KMS-11 (cell line): ENCODE measurements at regions not wholly inside any gene's neighbourhood (a gene's known extent, or its start where the extent isn't known, plus 50 kb on each side); places are given as distances from the start of the nearest gene placed in this dataset.

Experiments
- H2AFZ ChIP-seq: fragments of 200-600 bp; sonication (generic); 2 replicates; pipeline ENCODE4 v1.6.1; 2016; ENCODE audit warnings: antibody characterized with exemption, mixed run types, low read depth
- H3K27ac ChIP-seq: fragments of 200-600 bp; sonication (generic); 2 replicates; pipeline ENCODE4 v1.6.1; 2016; ENCODE audit warnings: mild to moderate bottlenecking, mixed run types
- H3K27me3 ChIP-seq: fragments of 200-600 bp; sonication (generic); 2 replicates; pipeline ENCODE4 v1.6.1; 2017; ENCODE audit warnings: mild to moderate bottlenecking, low read depth, mixed run types, moderate library complexity; ENCODE audit not compliant: insufficient read depth
- H3K36me3 ChIP-seq: fragments of 200-600 bp; sonication (generic); 2 replicates; pipeline ENCODE4 v1.6.1; 2017; ENCODE audit warnings: mild to moderate bottlenecking, mixed run types; ENCODE audit not compliant: insufficient read depth
- H3K4me1 ChIP-seq: fragments of 200-600 bp; sonication (generic); 2 replicates; pipeline ENCODE4 v1.6.1; 2016; ENCODE audit warnings: mild to moderate bottlenecking, low read depth, mixed run types; ENCODE audit not compliant: poor library complexity, severe bottlenecking
- H3K4me2 ChIP-seq: fragments of 200-600 bp; sonication (generic); 2 replicates; pipeline ENCODE4 v1.7.0; 2016; ENCODE audit warnings: mild to moderate bottlenecking, mixed run types
- H3K4me3 ChIP-seq: fragments of 200-600 bp; sonication (generic); IDR thresholded peaks from 2 replicates; pipeline ENCODE4 v1.6.1; 2017; ENCODE audit warnings: low read depth, low read length, mixed read lengths; ENCODE audit not compliant: insufficient read depth
- H3K79me2 ChIP-seq: fragments of 200-600 bp; sonication (generic); 2 replicates; pipeline ENCODE4 v1.6.1; 2016; ENCODE audit warnings: low read depth, mixed run types; ENCODE audit not compliant: insufficient read depth
- H3K9ac ChIP-seq: fragments of 200-600 bp; sonication (generic); 2 replicates; pipeline ENCODE4 v1.6.1; 2016; ENCODE audit warnings: mild to moderate bottlenecking, mixed run types
- H4K20me1 ChIP-seq: fragments of 200-600 bp; sonication (generic); 2 replicates; pipeline ENCODE4 v1.6.1; 2016; ENCODE audit warnings: mild to moderate bottlenecking, mixed run types; ENCODE audit not compliant: insufficient read depth
- CTCF ChIP-seq: fragments of 200-600 bp; sonication (generic); conservative IDR thresholded peaks from 2 replicates; pipeline ENCODE4 v1.6.1; 2017; ENCODE audit warnings: low read depth, mild to moderate bottlenecking, antibody characterized with exemption, low read length, moderate library complexity, mixed read lengths

GRCh38 chr1:104979651-104980050 is 1230.0 kb downstream of the AMY1C start:
- no peak for TF ChIP-seq CTCF
- H3K27ac ChIP-seq, result no peak overlapping the region
- H2AFZ ChIP-seq, result no peak overlapping the region
- H3K27me3 ChIP-seq, result no peaks in the 10 kb centered on the region
- no peak overlapping the region for H3K9ac ChIP-seq
- peaks cover 6% of the 10 kb centered on the region for H3K4me1 ChIP-seq
- H3K4me2 ChIP-seq, result no peak overlapping the region
- no peaks in the 10 kb centered on the region for H3K36me3 ChIP-seq
- H3K4me3 ChIP-seq, result no peak overlapping the region
- H3K79me2 ChIP-seq, result no peaks in the 10 kb centered on the region
- H4K20me1 ChIP-seq, result no peaks in the 10 kb centered on the region

GRCh38 chr1:104987210-104987609 is 1237.5 kb downstream of the AMY1C start:
- peak overlapping the region; percentile 92 for H3K27ac ChIP-seq
- H2AFZ ChIP-seq, result peak overlapping the region; percentile 66; the same call in 1 of the 2 replicates
- H3K9ac ChIP-seq, result peak overlapping the region; percentile 42; the same call in 1 of the 2 replicates
- H3K36me3 ChIP-seq, result no peaks in the 10 kb centered on the region
- H3K4me2 ChIP-seq, result peak overlapping the region; percentile 86
- no peak overlapping the region for H3K4me3 ChIP-seq
- H4K20me1 ChIP-seq, result no peaks in the 10 kb centered on the region
- H3K79me2 ChIP-seq, result no peaks in the 10 kb centered on the region
- TF ChIP-seq CTCF, result no peak
- H3K27me3 ChIP-seq, result no peaks in the 10 kb centered on the region
- peaks cover 43% of the 10 kb centered on the region for H3K4me1 ChIP-seq

GRCh38 chr1:104989012-104989411 is 1239.3 kb downstream of the AMY1C start:
- H3K27ac ChIP-seq, result no peak overlapping the region

DNA sequence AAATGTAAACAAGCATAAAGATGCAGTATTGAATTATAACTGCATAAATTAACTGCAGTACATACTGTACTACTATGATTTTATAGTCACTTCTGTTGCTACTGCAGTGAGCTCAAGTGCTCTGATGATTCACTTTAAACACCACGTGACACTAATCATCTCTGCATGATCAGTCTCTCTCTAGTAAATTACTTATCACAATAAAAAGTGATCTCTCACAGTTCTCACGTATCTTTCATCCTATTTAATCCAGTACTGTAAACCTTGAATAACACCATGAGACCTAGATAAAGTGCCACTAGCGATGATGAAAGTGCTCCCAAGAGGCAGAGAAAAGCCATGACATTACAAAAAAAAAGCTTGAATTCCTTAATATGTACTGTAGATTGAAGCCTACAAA is 1242.0 kb downstream of the AMY1C start:
- peaks cover 39% of the 10 kb centered on the region for H3K4me1 ChIP-seq
- TF ChIP-seq CTCF, result no peak
- no peak overlapping the region for H3K4me2 ChIP-seq
- H4K20me1 ChIP-seq, result no peaks in the 10 kb centered on the region
- no peak overlapping the region for H3K9ac ChIP-seq
- no peaks in the 10 kb centered on the region for H3K79me2 ChIP-seq
- no peak overlapping the region for H3K4me3 ChIP-seq
- H3K27ac ChIP-seq, result no peak overlapping the region
- H2AFZ ChIP-seq, result no peak overlapping the region
- no peaks in the 10 kb centered on the region for H3K36me3 ChIP-seq
- H3K27me3 ChIP-seq, result no peaks in the 10 kb centered on the region

More at GRCh38 chr1:104989012-104989411, 1239.3 kb downstream of the AMY1C start:
- TF ChIP-seq CTCF, result no peak
- no peak overlapping the region for H2AFZ ChIP-seq
- H3K4me2 ChIP-seq, result no peak overlapping the region
- H3K4me1 ChIP-seq, result peaks cover 47% of the 10 kb centered on the region
- H4K20me1 ChIP-seq, result no peaks in the 10 kb centered on the region
- H3K27me3 ChIP-seq, result no peaks in the 10 kb centered on the region
- H3K79me2 ChIP-seq, result no peaks in the 10 kb centered on the region
- no peak overlapping the region for H3K9ac ChIP-seq
- no peaks in the 10 kb centered on the region for H3K36me3 ChIP-seq
- H3K4me3 ChIP-seq, result no peak overlapping the region
